Posterior cingulate gyrus (tissue), 11 donors: ENCODE measurements at regions not wholly inside any gene's neighbourhood (a gene's known extent, or its start where the extent isn't known, plus 50 kb on each side); places are given as distances from the start of the nearest gene placed in this dataset.
"Not testable (repeated sequence)": the region's sequence is repeated elsewhere in the genome, so short reads cannot be mapped to it uniquely, and the experiment has no call there.

Source experiments
- DNase-seq, 10 donors: peaks; one replicate each; pipeline versions ENCODE4 v3.0.0 to v3.0.0-alpha.2; 2020 to 2021; ENCODE audit warnings: mixed read lengths in 3 of 10
- intact Hi-C: fragments of 100-400 bp; cut with DNase I; formaldehyde crosslinking; loops from one replicate; pipeline ENCODE4 v1.15.1; 2023

DNA sequence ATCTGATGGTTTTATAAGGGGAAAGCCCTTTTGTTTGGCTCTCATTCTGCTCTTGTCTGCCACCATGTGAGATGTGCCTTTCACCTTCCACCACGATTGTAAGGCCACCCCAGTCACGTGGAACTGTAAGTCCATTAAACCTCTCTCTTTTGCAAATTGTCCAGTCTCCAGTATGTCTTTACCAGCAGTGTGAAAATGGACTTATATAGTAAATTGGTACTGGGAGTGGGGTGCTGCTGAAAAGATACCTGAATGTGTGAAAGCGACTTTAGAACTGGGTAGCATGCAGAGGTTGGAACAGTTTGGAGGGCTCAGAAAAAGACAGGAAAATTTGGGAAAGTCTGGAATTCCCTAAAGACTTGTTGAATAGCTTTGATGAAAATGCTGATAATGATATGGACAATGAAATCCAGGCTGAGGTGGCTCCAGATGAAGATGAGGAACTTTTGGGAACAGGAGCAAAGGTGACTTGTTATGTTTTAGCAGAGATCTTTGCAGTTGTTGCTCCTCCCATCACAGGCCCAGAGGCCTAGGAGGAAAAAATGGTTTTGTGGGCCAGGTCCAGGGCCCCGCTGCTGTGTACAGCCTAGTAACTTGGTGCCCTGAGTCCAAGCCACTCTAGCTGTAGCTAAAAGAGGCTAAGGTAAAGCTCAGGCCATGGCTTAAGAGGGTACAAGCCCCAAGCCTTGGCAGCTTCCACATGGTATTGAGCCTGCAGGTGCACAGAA lies 275.7 kb upstream of the NPSR1 start:
- intact Hi-C loops = no loop called here
- no peak for DNase-seq

DNA sequence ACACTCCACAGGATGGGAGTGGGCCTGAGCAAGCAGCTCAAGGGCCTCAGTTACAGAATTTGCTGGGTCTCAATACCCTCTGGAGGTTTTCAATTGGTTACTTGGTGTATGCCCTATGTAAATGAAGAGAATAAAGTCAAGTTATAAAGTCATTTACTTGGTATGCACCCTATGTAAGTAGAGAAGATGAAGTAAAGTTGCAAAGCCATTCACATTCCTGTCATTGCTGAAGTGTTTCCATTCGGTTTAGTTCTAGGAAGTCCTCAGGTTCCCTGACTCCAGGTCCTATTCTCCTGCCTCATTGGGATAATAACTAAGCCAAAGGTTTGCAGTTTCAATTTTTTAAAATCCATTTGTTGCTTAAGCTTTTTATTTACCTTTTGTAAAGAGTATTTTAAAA lies 272.6 kb upstream of the NPSR1 start:
- no peak for DNase-seq
- intact Hi-C loops = no loop called here

DNA sequence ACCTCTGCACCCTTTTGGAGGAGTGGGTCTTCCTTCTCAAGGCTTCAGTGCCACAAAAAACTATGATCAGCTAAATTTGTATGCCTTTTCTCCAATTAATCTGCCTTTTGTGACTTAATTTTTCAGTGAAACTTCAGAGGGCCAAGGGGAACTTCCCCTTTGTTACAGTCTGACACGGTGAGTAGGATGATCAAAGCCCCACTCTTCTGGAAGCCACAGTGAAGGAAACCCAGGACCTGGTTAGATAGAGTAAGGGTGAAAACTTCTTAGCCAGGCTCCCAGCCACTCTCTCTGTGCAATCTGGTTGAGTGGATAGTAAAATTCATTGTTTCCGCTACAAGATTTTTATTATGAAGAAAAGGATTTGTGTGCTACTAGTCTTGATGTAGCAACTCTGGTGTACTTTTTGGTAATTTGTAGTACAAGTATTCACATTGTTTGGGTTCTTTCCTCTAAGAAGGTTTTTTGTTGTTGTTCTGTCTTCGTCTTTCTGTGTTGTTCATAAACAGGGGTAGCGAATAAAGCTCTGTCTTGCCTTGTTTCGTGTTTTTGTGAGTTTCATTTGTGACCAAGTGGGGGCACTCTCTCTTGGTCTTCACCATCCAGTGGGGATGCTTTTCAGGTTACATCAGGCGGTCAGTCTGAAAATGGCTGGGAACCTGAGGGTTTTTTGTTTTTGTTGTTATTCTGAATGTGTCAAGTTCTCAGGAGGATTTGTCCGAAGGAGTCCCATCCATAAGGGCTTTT lies 268.5 kb upstream of the NPSR1 start:
- DNase-seq = no peak
- intact Hi-C loops = no loop called here

DNA sequence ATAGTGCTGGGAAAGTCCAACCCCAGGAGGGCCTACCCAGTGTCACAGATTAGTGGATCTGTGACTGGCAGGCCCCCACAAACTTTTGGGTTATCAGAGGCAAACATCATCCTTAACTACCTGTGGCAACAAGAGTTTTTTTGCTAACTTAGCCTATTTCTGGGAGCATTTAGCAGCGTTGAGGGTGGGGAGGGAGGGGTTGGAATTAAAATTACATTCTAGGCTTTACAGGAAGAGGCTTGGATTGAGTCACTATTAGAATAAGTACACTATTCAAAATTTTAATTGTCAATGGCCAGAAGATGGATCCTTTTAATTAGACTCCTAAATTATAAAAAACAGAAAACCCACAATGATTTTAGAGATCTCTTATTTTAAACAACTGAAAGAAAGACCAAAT lies 267.9 kb upstream of the NPSR1 start:
- intact Hi-C loops = no loop called here
- no peak for DNase-seq

DNA sequence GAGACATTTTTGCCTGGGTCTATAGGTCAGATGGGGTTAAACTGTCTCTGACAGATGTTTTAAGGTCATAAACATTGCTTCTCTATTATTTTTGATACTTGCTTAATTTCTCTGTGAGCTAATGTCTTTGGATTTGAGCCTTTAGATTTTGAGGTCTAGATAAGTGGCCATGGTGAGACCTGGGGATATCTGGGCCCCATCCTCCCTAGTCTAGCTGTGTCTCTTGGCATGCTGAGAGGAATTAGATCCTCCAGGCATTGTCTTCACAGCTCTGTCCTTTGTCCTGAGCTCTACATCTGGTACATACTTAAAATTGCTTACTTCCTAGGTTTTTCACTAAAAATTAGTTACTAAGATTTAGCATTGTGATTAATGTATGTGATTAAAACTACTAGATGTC lies 265.0 kb upstream of the NPSR1 start:
- no peak for DNase-seq
- intact Hi-C loops = no loop called here

DNA sequence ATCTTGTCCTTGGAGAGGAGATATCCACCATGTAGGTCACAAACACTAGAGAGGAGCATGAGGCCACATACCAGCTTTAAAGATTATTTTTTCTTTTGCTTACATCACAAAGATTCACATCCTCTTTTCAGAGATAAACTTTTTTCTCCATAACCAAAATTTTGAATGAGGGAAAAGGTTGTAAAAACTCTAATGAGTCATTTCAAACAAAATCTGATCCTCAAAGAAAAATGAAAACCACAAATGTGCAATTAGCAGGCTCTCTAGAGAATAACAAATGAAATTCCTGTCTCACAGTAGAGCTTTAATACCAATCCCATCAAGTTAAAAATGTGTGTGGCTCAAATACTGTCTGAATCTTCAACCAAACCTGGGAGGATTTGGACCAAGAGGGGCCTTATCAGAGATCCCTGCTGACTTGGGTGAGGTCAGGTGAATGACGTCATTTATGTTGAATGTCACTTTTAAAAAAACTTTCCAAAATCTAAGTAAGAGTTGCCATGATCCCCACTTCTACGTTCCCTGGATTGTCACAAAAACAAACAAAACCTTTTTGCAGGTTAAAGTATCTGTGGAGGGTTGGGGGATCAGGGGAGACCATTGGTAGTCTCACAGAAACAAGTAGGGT lies 261.5 kb upstream of the NPSR1 start:
- intact Hi-C loops = no loop called here
- DNase-seq = no peak

DNA sequence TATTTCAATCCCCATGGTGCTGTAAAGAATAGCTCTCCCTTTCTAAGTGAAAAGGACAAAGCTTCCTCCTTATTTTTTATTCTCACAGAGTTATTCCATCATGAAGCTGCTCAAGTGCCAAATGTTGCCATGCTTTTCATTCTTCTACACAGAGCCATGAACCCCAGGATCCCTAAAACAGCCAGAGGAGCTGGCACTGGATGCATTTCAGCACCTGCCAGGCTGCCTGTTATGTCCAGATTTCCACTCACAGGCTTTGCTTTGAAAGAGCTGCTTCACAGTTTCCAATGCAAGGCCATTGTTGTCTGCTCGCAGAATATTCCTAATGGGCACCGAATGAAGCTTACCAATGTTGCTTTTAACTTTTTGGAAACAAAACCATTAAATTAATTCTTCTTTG lies 256.2 kb upstream of the NPSR1 start:
- intact Hi-C loops = no loop called here
- peak in 1 of 10 donors; percentile 47 for DNase-seq

DNA sequence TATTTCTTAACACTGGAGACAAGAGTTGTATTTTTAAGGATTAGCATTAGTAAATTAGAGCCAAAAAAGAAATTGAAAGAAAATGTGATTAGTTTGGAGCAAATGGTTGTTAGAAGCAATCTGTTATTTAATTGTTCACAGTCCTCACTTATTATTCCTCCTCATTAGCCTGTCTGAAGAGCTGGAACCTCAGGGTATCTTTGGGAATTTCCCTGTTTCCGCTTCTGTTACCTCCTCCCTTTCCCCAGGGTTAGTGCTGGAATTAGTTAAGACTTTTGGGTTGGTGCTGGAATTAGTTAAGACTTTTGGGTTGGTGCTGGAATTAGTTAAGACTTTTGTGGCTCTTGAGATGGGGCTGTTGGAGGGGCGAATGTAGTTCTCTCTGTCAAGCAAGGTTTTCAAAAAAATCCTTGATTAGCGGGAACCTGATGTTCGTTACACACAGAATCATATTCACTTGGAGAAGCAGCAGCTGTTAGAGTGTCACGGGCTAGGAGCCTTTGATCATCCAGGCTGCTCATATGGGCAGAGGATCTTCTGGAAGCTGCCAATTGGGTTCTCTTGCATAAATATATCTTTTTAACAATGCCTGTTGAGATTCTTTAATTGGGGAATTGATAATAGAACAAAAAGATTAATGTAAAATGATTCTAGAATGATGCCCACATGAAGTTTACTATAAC lies 251.0 kb upstream of the NPSR1 start:
- intact Hi-C loops = no loop called here
- DNase-seq = no peak

DNA sequence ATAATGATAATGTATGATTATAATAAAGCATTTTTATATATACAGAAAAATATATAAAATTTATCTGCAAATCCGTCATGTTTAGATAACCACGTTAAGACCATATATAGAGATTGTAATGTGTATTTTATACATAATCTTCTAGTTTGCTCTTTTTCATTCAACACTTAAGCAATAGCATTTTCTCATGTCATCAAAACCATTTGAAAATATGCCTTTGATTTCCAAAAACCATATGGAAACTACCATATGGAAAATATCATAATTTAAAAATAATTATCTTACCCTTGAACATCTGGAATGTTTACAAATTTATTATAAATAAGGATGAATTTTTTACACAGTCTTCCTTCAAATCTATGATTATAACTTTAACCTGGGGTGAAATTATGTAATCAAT lies 250.4 kb upstream of the NPSR1 start:
- DNase-seq = no peak
- intact Hi-C loops = no loop called here

DNA sequence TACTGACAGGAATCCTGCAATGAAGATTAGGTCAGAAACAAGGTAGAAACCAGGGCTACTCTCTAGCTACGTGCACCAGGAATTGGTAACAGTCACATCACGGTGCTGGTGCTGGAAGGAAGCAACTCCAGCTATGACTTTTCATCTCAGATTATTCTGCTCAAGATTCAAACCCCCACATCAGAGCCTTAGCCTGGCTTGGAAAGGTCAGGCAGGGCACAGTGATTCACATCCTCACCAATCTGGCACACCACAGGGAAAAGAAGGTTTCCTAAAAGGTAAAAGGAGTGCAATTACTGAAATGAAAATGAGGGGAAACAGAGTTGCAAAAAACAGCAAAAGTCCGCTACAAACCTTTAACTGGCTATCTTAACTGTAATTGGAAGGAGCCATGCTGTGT lies 240.2 kb upstream of the NPSR1 start:
- DNase-seq = no peak

DNA sequence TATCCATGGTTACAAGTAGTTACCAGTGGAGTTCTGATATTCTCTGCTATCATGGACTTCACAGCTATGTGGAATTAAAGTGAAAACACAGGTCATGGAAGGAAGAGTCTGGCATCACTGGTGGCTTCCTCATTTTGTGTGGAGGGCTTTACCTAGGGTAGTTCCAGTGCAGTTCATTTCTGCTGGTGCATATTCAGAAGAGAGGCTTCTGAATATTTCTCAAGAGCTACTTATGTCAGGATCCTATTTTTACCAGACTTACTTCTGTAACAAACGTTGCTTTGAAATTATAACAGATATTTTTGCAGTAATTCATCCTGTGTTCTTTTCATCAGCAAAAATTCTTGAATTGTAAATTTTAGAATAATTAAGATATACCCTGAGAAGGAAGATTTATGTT lies 236.5 kb upstream of the NPSR1 start:
- intact Hi-C loops = no loop called here
- DNase-seq = no peak

More for the DNA sequence above, 240.2 kb upstream of the NPSR1 start:
- intact Hi-C loops = no loop called here

DNA sequence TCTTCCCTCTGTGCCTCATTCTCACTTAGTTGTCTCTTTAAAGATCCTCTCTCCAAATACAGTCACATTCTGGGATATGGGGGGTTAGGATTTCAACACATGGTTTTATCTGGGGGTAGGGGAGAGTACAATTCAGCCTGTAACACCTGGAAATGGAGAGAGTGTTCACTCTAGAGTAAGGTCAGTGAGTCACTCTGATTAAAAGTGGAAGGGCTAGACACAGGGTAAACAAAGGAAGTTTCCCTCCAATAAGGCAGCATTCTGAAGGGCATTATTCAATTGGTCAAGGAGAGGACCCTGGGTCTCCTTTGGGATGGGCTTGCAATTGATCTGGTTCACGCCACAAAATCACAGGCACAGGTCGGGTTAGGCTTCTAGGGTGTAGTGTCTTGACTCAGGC lies 232.8 kb upstream of the NPSR1 start:
- intact Hi-C loops = no loop called here
- no peak for DNase-seq

DNA sequence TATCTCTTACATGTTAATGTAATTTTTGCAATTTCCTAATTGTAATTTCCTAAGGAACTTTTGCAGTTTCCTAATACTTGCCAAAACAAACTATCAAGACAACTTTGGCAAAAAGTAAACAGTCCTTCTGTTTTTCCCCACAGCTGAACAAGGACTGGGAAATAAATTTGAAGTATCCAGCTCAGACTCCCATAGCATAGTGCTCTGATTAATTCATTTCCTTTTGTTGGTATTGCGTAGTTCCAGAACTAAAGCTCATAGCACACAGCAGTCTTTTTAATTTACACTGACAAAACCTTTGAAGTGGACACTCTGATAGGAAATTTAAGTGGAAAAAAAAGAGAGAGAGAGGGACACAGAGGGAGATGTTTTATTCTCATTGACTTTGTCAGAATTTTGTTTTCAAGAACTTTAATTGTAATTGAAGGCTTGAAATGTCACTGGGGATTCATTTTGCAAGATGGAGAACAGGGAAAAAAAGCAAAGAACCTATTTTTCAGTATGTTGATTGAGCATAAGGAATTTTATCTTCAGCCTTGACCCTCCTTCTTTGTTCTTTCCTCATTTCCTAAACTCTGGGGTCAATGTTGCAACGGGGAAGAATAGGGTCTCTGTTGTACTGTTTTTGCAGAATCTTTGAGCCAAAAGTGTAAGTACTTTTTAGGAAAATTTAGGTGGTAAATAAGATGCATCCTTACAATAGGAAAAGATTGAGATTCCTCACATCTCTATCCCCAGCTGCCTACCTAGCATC lies 232.2 kb upstream of the NPSR1 start:
- intact Hi-C loops = no loop called here

DNA sequence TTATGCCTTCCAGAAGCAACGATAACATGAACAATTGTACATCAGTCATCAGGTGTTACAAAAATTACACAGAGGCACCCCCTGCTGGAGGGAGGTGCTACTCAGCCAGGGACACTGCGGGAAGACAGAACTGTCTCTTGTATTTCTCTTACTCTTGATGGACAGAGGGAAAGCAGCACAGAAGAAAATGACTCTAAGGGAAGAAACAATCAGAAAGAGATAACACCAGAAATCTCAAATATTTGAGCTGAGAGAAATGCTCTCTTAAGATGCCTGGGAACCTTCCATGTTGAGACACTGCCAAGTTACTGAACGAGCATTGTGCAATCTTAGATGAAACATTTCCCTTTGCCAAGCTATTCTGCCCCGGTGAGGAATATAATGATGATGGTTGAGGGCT lies 227.6 kb upstream of the NPSR1 start:
- peak in 2 of 10 donors; percentile 4 to 66 for DNase-seq
- intact Hi-C loops = no loop called here

More for the DNA sequence above, 232.2 kb upstream of the NPSR1 start:
- no peak for DNase-seq

DNA sequence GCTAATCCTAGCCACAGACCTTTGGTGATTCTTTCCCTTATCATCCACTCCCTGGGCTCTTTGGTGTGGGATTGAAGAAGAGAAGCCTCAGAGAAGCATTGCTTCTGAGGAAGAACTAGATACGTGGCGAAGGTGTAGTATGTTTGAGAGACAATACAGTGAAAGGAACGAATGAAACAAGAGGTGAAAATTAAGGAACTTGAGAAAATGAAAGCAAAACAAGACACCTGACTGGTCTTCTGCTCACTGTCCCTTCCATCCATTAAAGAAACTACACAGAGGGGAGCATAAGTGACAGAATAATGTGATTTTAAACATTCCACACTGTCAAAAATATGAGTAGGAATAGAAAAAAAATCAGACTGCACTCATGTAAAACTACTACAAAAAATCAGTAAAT lies 219.6 kb upstream of the NPSR1 start:
- intact Hi-C loops = no loop called here
- DNase-seq = no peak

DNA sequence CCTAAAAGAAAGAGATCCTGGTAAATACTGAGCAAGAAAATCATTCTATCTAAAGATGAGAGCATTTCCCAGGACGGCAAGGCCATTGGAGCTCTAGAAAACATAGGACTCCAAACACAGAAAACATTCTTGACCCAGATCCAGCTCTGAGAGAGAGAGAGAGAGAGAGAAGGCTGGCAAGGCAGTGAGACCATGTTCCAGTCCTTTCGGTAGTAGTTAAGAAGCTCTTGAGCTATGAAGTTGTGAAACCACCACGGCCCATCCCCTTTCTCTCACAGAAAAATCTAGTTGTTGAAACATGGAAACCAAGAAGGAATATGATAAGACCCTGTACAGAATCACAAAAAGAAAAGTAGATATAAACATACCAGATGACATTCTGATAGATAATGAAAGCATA lies 212.4 kb upstream of the NPSR1 start:
- DNase-seq = no peak
- intact Hi-C loops = no loop called here

DNA sequence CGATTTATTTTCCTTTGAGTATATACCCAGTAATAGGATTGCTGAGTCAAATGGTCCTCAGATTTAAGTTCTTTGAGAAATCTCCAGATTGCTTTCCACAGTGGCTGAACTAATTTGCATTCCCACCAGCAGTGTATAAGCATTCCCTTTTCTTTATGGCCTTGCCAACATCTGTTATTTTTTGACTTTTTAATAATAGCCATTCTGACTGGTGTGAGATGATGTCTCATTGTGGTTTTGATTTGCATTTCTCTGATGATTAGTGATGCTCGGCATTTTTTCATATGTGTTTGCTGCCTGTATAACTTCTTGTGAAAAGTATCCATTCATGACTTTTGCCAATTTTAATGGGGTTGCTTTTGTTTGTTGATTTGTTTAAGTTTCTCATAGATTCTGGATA lies 209.5 kb upstream of the NPSR1 start:
- DNase-seq, intact Hi-C loops: not testable (repeated sequence)

DNA sequence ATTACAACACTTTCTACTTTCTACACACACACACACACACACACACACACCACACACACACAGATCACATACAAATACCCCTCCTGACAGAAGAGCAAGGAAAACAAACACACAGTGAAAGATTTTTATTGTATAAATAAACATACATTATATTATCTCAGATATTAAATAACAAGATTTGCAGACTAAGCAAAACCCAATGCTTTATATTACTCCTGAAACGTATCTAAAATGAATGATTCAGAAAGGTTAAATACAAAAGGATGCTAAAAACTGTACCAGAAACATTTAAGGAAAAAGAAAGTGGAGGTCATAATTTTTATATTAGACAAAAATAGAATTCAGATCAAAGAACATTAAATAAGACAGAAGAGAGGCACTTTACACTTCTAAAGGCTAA lies 208.3 kb upstream of the NPSR1 start:
- intact Hi-C loops = no loop called here
- no peak for DNase-seq

DNA sequence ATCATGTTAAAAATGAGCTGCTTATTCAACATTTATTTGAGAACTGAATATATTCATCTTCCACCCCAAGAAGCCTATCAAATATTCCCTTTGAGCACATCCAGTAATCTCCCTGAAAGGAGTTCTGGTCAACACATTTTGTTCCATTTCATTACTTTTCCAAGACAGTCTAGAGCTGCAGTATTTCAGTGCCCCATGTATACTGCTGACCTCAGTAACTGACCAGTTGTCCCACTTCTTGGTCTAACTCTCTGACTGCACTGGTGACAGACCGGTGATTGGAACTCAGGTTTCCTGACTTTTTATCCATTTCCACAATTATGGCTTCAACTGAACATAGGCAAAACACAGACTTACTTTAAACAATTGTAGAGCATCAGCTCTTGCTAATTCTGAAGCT lies 206.8 kb upstream of the NPSR1 start:
- intact Hi-C loops = no loop called here
- no peak for DNase-seq

DNA sequence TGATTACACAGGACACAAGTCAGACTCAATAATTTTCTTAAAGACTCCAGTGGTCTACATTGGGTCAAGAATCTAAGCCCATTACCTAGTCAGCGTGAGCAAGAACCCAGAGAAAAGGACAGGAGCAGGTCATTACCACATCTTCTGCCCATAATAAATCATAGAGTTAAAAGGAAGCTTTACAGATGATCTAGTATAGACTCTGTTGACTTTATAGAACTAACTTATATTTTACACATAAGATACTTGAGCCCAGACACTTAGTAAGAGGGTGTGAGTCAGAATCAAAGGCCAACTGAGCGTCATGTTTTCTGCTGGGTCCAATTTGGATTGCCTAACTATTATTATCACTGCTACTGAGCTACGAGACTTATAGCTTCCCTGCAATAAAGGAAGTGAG lies 206.1 kb upstream of the NPSR1 start:
- intact Hi-C loops = no loop called here
- DNase-seq = no peak

DNA sequence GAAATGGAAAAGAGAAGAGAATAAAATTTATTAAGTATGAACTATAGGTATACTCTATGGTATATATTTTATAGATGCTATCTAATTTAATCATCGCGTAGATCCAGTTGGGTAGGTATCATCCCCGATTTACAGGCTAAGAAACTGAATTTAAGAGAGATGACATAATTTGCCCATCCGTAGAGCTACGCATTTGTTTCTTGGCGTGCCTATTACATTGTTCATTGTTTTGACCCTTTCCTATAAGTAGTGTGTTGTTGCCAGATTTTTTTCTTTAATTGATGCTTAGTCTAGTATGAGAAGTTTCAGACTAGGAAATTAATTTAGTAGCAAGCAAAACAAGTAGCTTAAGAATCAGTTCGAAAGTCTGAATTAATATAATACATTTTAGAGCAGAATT lies 205.7 kb upstream of the NPSR1 start:
- no peak for DNase-seq
- intact Hi-C loops = no loop called here
